ENCODE measurements at regions not wholly inside any gene's neighbourhood (a gene's known extent, or its start where the extent isn't known, plus 50 kb on each side); places are given as distances from the start of the nearest gene placed in this dataset.

- ATAC-seq = no peak
- TF ChIP-seq EZH2phosphoT487 (IDR thresholded peaks at IDR 0.05; ENCODE audit: unreplicated experiment) (no peak), POLR2AphosphoS5 (IDR thresholded peaks at IDR 0.05; ENCODE audit: low read depth) (no peak), CREB1 (CRISPR knock-in tag; IDR thresholded peaks at IDR 0.05; ENCODE audit: low read depth) (no peak), CTCF (conservative IDR thresholded peaks at IDR 0.05; ENCODE audit: low read depth in 2 of 2) (no peak), ETS1 (IDR thresholded peaks at IDR 0.05) (no peak), EZH2 (IDR thresholded peaks at IDR 0.05; ENCODE audit: low read depth, unreplicated experiment) (no peak), ZNF462 (CRISPR knock-in tag; IDR thresholded peaks at IDR 0.05) (no peak), REST (IDR thresholded peaks at IDR 0.05; ENCODE audit: unreplicated experiment) (no peak), STAT1 (IDR thresholded peaks at IDR 0.05; ENCODE audit: unreplicated experiment) (no peak), NANOG (IDR thresholded peaks at IDR 0.05; ENCODE audit: borderline replicate concordance) (no peak), JUNB (IDR thresholded peaks at IDR 0.05; ENCODE audit: unreplicated experiment) (no peak), ZNF331 (CRISPR knock-in tag; IDR thresholded peaks at IDR 0.05; ENCODE audit: low read depth) (no peak), ZNF114 (CRISPR knock-in tag; IDR thresholded peaks at IDR 0.05) (no peak)
Observed at GRCh38 chr16:6106061-6106460, 1008.5 kb upstream of the EEF2KMT start.

More at GRCh38 chr16:6106061-6106460, 1008.5 kb upstream of the EEF2KMT start:
- Histone ChIP-seq H3F3A (replicated peaks; ENCODE audit: low read depth) (no peaks in the 10 kb centered on the region), H2AFZ (no peak overlapping the region), H3K36me3 (ENCODE audit: insufficient read depth) (0 out of 2 replicates have a peak, but pooled peaks cover 7% of the 10 kb centered on the region), H3K79me2 (replicated peaks; ENCODE audit: insufficient read depth) (no peaks in the 10 kb centered on the region), H3K27ac (ENCODE audit: low read depth) (no peak overlapping the region), H3K4me2 (no peak overlapping the region), H3K4me1 (ENCODE audit: insufficient read depth) (0 out of 2 replicates have a peak, but pooled peaks cover 8% of the 10 kb centered on the region), H3K27me3 (ENCODE audit: insufficient read depth) (no peaks in the 10 kb centered on the region), H3K9me2 (ENCODE audit: insufficient read depth) (no peaks in the 10 kb centered on the region), H3K4me3 (no peak overlapping the region), H4K20me1 (replicated peaks; ENCODE audit: insufficient read depth) (no peaks in the 10 kb centered on the region)
- Mint-ChIP-seq H3K4me3 (no peak overlapping the region), H3K36me3 (ENCODE audit: low read depth) (peaks cover 5% of the 10 kb centered on the region; the same call in 2 of the 3 replicates), H3K27ac (no peak overlapping the region), H3K27me3 (ENCODE audit: insufficient read depth, low read depth, poor library complexity) (no peaks in the 10 kb centered on the region), H3K4me1 (peaks cover 9% of the 10 kb centered on the region), H3K9me3 (peaks cover 6% of the 10 kb centered on the region; the same call in 2 of the 3 replicates)
- DNase-seq (ENCODE audit: low spot score) = no peak
